ENCODE measurements at regions not wholly inside any gene's neighbourhood (a gene's known extent, or its start where the extent isn't known, plus 50 kb on each side); places are given as distances from the start of the nearest gene placed in this dataset.

DNA sequence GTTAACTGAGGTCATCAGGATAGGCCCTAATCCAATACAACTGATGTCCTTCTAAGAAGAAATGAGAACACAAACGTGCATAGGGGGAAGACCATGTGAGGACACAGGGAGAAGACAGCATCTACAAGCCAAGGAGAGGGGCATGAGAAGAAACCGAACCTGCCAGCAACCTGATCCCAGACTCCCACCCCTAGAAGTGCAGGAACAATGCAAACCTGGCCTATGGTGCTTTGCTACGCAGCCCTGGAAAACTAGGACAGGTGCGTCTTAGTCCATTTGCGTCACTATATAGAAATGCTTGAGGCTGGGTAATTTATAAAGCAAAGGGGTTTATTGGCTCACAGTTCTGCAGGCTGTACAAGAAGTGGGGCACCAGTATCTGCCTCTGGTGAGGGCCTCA, 322.6 kb upstream of the ZNF32 start:
- H3K4me3 ChIP-seq (replicated peaks in 1 of 2; ENCODE audit: low read depth in 2 of 2, low read length in 2 of 2): no peak overlapping the region
- DNase-seq (ENCODE audit: low read depth in 2 of 2): no peak
- no peak for TF ChIP-seq CTCF (IDR thresholded peaks at IDR 0.05; ENCODE audit: low read depth, low read length)

DNA sequence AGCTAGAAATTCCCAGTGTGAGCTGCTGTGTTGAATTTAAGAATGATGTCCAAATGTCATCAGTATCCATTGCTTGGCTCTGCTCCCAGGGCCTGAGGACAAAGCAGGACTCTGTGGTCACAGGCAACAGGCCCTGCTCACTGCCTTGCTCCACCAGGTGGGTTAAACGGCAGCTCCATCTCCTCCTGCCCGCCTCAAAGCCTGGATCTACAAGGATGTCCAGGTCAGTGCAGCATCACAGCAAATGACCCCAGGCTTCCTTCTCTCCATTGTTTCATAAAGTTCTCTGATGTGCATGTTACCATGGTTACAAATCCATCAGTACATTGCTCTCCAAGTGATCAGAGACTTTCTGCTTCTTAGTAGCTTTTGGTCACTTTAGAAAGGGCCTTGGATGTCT, 322.0 kb upstream of the ZNF32 start:
- TF ChIP-seq CTCF (IDR thresholded peaks at IDR 0.05; ENCODE audit: low read depth, low read length): no peak
- no peak overlapping the region for H3K4me3 ChIP-seq (replicated peaks in 1 of 2; ENCODE audit: low read depth in 2 of 2, low read length in 2 of 2)
- peak in 1 of 2 donors; percentile 25 for DNase-seq (ENCODE audit: low read depth in 2 of 2)

- no peak overlapping the region for H3K4me3 ChIP-seq (replicated peaks in 1 of 2; ENCODE audit: low read depth in 2 of 2, low read length in 2 of 2)
- DNase-seq (ENCODE audit: low read depth in 2 of 2): no peak
- no peak for TF ChIP-seq CTCF (IDR thresholded peaks at IDR 0.05; ENCODE audit: low read depth, low read length)
Measured at GRCh38 chr10:43970018-43970698, 321.5 kb upstream of the ZNF32 start.

GRCh38 chr10:43969506-43969905, 320.8 kb upstream of the ZNF32 start:
- no peak for TF ChIP-seq CTCF (IDR thresholded peaks at IDR 0.05; ENCODE audit: low read depth, low read length)
- no peak for DNase-seq (ENCODE audit: low read depth in 2 of 2)
- no peak overlapping the region for H3K4me3 ChIP-seq (replicated peaks in 1 of 2; ENCODE audit: low read depth in 2 of 2, low read length in 2 of 2)

DNA sequence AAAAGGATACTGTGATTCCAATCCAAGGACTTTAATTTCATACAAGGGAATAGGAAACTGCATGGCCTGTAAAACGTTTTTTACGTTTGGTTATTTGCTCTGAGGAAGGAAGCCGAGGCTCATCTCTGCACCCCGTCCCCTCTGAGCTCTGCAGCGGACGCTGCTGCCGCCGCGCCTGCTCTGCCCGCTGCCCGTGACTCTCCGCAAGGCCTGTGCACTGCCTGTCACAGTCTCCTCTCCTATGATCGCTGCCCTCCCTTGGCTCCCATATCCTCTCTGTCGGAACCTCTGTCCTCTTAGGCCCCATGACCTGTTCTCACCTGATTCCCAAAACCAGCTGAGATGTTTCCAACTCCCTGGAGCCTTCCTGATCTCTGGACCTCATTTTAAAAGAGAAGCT, 320.3 kb upstream of the ZNF32 start:
- no peak overlapping the region for H3K4me3 ChIP-seq (replicated peaks in 1 of 2; ENCODE audit: low read depth in 2 of 2, low read length in 2 of 2)
- no peak for TF ChIP-seq CTCF (IDR thresholded peaks at IDR 0.05; ENCODE audit: low read depth, low read length)
- DNase-seq (ENCODE audit: low read depth in 2 of 2): no peak

GRCh38 chr10:43968076-43968475, 319.4 kb upstream of the ZNF32 start:
- no peak for TF ChIP-seq CTCF (IDR thresholded peaks at IDR 0.05; ENCODE audit: low read depth, low read length)
- H3K4me3 ChIP-seq (replicated peaks in 1 of 2; ENCODE audit: low read depth in 2 of 2, low read length in 2 of 2): no peak overlapping the region
- DNase-seq (ENCODE audit: low read depth in 2 of 2): no peak

DNA sequence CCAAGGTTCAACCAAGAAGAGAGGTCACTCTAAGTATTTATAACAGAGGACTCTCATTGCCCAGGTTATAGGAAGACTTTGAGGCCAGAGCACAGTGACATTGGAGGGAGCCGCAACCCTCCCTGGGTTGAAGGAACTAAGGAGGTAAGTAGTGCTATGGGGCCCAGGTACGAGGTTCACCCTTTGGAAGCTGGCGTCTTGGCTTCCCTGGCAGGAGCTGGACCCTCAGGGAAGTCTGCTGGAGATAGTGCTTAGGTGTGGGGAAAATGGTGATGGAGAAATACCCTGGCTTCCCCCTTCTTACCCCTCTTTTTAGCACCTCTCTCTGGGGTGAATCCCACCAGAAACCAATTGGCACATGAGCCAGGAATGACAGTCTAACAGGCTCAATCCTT, 317.9 kb upstream of the ZNF32 start:
- DNase-seq (ENCODE audit: low read depth in 2 of 2): no peak
- no peak for TF ChIP-seq CTCF (IDR thresholded peaks at IDR 0.05; ENCODE audit: low read depth, low read length)

More for the DNA sequence above, 317.9 kb upstream of the ZNF32 start:
- H3K4me3 ChIP-seq (replicated peaks in 1 of 2; ENCODE audit: low read depth in 2 of 2, low read length in 2 of 2): no peak overlapping the region

Data from cardiac fibroblast (primary cell).